Skeletal muscle satellite cell (primary cell): ENCODE measurements at regions not wholly inside any gene's neighbourhood (a gene's known extent, or its start where the extent isn't known, plus 50 kb on each side); places are given as distances from the start of the nearest gene placed in this dataset.
"Not testable (repeated sequence)": the region's sequence is repeated elsewhere in the genome, so short reads cannot be mapped to it uniquely, and the experiment has no call there.

Experiments used
- H3K27me3 ChIP-seq: 2 replicates; pipeline ENCODE4 v1.7.0; 2013; ENCODE audit warnings: low read length; ENCODE audit not compliant: control insufficient read depth, insufficient read depth
- H3K36me3 ChIP-seq: 2 replicates; pipeline ENCODE4 v1.7.0; 2013; ENCODE audit warnings: mild to moderate bottlenecking, control low read depth, low read length; ENCODE audit not compliant: insufficient read depth
- H3K4me1 ChIP-seq: 2 replicates; pipeline ENCODE4 v1.7.0; 2013; ENCODE audit warnings: low read length; ENCODE audit not compliant: control insufficient read depth, insufficient read depth
- H3K4me2 ChIP-seq: 2 replicates; pipeline ENCODE4 v1.7.0; 2013; ENCODE audit warnings: mild to moderate bottlenecking, low read length
- H3K4me3 ChIP-seq: 2 replicates; pipeline ENCODE4 v1.7.0; 2013; ENCODE audit warnings: low read length
- H3K9ac ChIP-seq: 2 replicates; pipeline ENCODE4 v1.7.0; 2013; ENCODE audit warnings: mild to moderate bottlenecking, low read depth, low read length, moderate library complexity
- H3K9me3 ChIP-seq: replicated peaks from 2 replicates; pipeline ENCODE4 v1.7.0; 2013; ENCODE audit warnings: mild to moderate bottlenecking, control low read depth, low read length

GRCh38 chr17:20815410-20815809, 227.4 kb downstream of the USP22 start:
- H3K4me2 ChIP-seq, H3K36me3 ChIP-seq, H3K9ac ChIP-seq, H3K9me3 ChIP-seq, H3K27me3 ChIP-seq, H3K4me3 ChIP-seq, H3K4me1 ChIP-seq: not testable (repeated sequence)

DNA sequence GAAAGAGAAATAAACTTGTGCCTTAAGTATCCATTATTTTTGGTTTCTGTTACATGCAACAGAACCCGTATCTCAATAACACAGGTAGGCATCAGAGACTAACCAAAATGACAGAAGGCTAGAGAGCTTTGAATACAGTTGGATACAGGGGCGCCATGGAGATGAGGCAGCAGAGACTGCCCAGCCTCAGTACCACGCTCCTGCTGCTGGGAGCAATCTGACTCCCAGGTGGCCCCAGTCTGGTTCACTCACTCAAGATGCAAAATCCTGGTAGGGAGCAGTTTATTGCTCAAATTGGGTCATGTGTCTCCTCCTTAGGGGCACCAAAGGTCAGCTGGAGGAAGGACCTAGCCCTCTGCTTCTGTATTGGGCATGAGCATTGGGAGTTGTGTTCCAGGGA, 218.9 kb downstream of the USP22 start:
- Histone ChIP-seq H3K4me3 (no peak overlapping the region), H3K27me3 (peaks cover 9% of the 10 kb centered on the region), H3K9ac (no peak overlapping the region), H3K9me3 (no peaks in the 10 kb centered on the region), H3K4me1 (no peaks in the 10 kb centered on the region), H3K4me2 (no peak overlapping the region), H3K36me3 (no peaks in the 10 kb centered on the region)

DNA sequence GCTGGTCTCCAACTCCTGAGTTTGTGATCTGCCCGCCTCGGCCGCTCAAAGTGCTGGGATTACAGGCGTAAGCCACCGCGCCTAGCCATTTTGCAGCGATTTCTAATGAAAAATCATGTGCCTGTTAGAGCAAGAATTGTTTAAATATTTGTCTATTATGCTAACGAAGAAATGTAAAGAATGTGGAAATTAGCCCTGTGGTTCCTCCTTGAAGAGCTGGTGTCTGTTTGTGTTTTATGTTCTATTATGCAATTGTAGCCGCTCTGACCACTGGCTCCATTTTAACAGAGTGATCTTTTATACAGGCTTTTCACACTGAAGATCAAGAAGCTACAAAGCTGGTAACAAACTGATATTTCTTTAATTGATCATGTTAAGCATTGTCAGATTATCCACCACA, 217.3 kb downstream of the USP22 start:
- Histone ChIP-seq H3K9ac (no peak overlapping the region), H3K9me3 (no peaks in the 10 kb centered on the region), H3K4me1 (no peaks in the 10 kb centered on the region), H3K4me2 (no peak overlapping the region), H3K36me3 (no peaks in the 10 kb centered on the region), H3K4me3 (no peak overlapping the region), H3K27me3 (peaks cover 12% of the 10 kb centered on the region)

DNA sequence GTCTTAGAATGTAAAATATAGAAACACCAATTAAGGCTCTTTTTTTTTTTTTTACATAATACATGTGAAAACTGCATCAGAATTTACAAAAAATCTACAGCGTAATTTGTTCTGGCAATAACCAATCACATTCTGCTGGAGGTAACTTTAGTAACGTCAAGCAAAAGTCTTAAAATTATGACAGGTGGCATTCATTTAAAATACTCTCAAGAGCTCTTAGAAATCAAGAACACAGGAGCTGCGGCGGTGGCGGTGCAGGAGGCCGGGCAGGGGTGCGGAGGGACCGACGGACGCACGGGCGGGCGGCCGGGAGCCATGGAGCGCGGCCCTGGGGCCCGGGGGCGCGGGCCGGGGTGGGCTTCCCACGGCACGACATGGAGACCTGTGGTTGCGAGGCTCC, 202.4 kb downstream of the USP22 start:
- H3K4me1 ChIP-seq, H3K36me3 ChIP-seq, H3K4me2 ChIP-seq, H3K4me3 ChIP-seq, H3K9me3 ChIP-seq, H3K9ac ChIP-seq: not testable (repeated sequence)
- H3K27me3 ChIP-seq, result peaks cover 24% of the 10 kb centered on the region

- not testable (repeated sequence) for H3K36me3 ChIP-seq, H3K4me3 ChIP-seq, H3K9ac ChIP-seq, H3K9me3 ChIP-seq, H3K4me2 ChIP-seq, H3K4me1 ChIP-seq
- peaks cover 24% of the 10 kb centered on the region for H3K27me3 ChIP-seq
Measured at GRCh38 chr17:20840987-20841865, 201.6 kb downstream of the USP22 start.

DNA sequence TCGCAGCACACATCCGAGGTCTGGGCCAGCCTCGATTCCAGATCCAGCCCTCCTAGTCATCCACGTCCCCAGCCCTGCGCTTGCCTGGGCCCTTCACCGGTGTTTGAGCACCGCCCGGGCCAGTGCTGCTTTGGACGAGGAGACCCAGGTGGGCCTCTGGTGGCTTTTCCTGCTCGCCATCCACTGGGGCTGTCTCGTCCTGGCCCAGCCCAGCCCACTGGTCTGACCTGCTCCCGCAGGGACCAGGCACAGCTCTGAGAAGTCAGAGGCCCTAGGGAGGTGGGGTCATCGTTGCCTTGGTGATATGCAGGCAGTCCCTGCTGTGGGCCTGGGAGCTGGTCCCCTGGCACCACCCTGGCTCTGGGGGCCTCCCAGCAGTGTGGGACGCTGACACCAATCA, 200.8 kb downstream of the USP22 start:
- not testable (repeated sequence) for H3K4me2 ChIP-seq, H3K4me1 ChIP-seq, H3K36me3 ChIP-seq, H3K9ac ChIP-seq, H3K4me3 ChIP-seq, H3K9me3 ChIP-seq
- H3K27me3 ChIP-seq, result peaks cover 24% of the 10 kb centered on the region

GRCh38 chr17:20843261-20843660, 199.6 kb downstream of the USP22 start:
- not testable (repeated sequence) for H3K36me3 ChIP-seq, H3K4me1 ChIP-seq, H3K4me2 ChIP-seq, H3K4me3 ChIP-seq, H3K9me3 ChIP-seq, H3K9ac ChIP-seq
- H3K27me3 ChIP-seq, result peaks cover 23% of the 10 kb centered on the region

DNA sequence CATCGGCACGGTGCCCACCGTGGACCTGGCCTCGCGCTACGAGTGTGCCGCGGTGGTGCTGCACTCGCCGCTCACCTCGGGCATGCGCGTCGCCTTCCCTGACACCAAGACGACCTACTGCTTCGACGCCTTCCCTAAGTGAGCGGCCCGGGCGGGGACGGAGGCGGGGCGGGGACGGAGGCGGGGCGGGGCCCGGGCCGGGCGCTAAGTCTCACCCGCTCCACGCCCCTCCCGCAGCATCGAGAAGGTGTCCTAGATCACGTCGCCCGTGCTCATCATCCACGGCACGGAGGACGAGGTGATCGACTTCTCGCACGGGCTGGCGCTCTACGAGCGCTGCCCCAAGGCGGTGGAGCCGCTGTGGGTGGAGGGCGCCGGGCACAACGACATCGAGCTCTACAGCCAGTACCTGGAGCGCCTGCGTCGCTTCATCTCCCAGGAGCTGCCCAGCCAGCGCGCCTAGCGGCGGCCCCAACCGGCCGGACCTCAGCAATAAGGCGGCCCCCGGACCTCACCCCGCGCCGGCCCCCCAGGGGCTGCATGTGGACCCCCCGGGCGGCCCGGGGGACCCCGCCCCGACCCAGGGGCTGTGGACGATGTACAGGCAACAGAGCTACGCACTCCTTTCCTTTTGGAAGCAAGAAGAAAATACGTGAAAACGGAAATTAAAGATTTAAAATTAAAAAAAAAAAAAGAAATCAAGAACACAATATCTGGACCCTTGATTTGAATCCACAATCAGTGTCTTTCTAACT, 198.8 kb downstream of the USP22 start:
- not testable (repeated sequence) for H3K36me3 ChIP-seq, H3K4me1 ChIP-seq, H3K9ac ChIP-seq, H3K4me3 ChIP-seq, H3K4me2 ChIP-seq, H3K9me3 ChIP-seq
- peaks cover 18% of the 10 kb centered on the region for H3K27me3 ChIP-seq

GRCh38 chr17:20848869-20849443, 193.9 kb downstream of the USP22 start:
- H3K36me3 ChIP-seq, H3K9ac ChIP-seq, H3K4me3 ChIP-seq, H3K4me2 ChIP-seq, H3K9me3 ChIP-seq, H3K4me1 ChIP-seq: not testable (repeated sequence)
- peaks cover 47% of the 10 kb centered on the region for H3K27me3 ChIP-seq

GRCh38 chr17:20851591-20852238, 191.1 kb downstream of the USP22 start:
- not testable (repeated sequence) for H3K4me1 ChIP-seq, H3K36me3 ChIP-seq, H3K9me3 ChIP-seq, H3K9ac ChIP-seq
- Histone ChIP-seq H3K4me3 (peak overlapping the region; percentile 49), H3K27me3 (peaks cover 51% of the 10 kb centered on the region), H3K4me2 (peak overlapping the region; percentile 68)

- no peaks in the 10 kb centered on the region for H3K36me3 ChIP-seq
- H3K9me3 ChIP-seq, result no peaks in the 10 kb centered on the region
- peak overlapping the region; percentile 49 for H3K4me3 ChIP-seq
- peaks cover 3% of the 10 kb centered on the region for H3K4me1 ChIP-seq
- H3K27me3 ChIP-seq, result peaks cover 53% of the 10 kb centered on the region
- H3K4me2 ChIP-seq, result peak overlapping the region; percentile 68
- no peak overlapping the region for H3K9ac ChIP-seq
Measured at GRCh38 chr17:20852239-20852989, 190.4 kb downstream of the USP22 start.
